PC-9 (cell line): ENCODE measurements at regions not wholly inside any gene's neighbourhood (a gene's known extent, or its start where the extent isn't known, plus 50 kb on each side); places are given as distances from the start of the nearest gene placed in this dataset.

Source experiments
- BruUV-seq: library from RNA; stranded (reverse); fragments of 400-500 nt; replicated peaks from 2 replicates; lab custom pipeline; 2021; lab: Mats Ljungman, UMichigan
- CTCF ChIA-PET: fragments of 300-600 bp; sonication (Branson Sonifier 250); formaldehyde crosslinking; loops from one replicate; lab custom pipeline; 2022; ENCODE audit warnings: antibody characterized with exemption; lab: Charles Lee
- POLR2A ChIA-PET: fragments of 300-600 bp; sonication (Branson Sonifier 250); formaldehyde crosslinking; loops from one replicate; lab custom pipeline; 2022; ENCODE audit warnings: antibody characterized with exemption; ENCODE audit not compliant: unreplicated experiment; lab: Charles Lee
- DNase-seq, 2 experiments: peaks; one replicate each; pipeline versions ENCODE4 v3.0.0 to v3.0.0-alpha.2; 2015 to 2022; ENCODE audit warnings: mixed read lengths in 1 of 2
- H2AFZ ChIP-seq: fragments of 200-600 bp; sonication (generic); 2 replicates; pipeline ENCODE4 v1.8.1; 2017; ENCODE audit warnings: antibody characterized with exemption
- H3F3A ChIP-seq: fragments of 200-600 bp; sonication (generic); 2 replicates; pipeline ENCODE4 v1.8.1; 2017; ENCODE audit warnings: antibody characterized with exemption, mild to moderate bottlenecking, low read depth; ENCODE audit not compliant: insufficient read depth
- H3K27ac ChIP-seq: fragments of 200-600 bp; sonication (generic); 2 replicates; pipeline ENCODE4 v1.6.1; 2016; ENCODE audit warnings: mixed run types
- H3K27me3 ChIP-seq: fragments of 200-600 bp; sonication (generic); 2 replicates; pipeline ENCODE4 v1.6.1; 2016; ENCODE audit warnings: low read depth, mixed run types; ENCODE audit not compliant: insufficient read depth
- H3K36me3 ChIP-seq: fragments of 200-600 bp; sonication (generic); 2 replicates; pipeline ENCODE4 v1.6.1; 2016; ENCODE audit warnings: low read depth, mixed run types
- H3K4me1 ChIP-seq: fragments of 200-600 bp; sonication (generic); replicated peaks from 2 replicates; pipeline ENCODE4 v1.6.1; 2016; ENCODE audit warnings: mixed run types; ENCODE audit not compliant: insufficient read depth
- H3K4me2 ChIP-seq: fragments of 200-600 bp; sonication (generic); 2 replicates; pipeline ENCODE4 v1.6.1; 2017; ENCODE audit warnings: mixed run types
- H3K4me3 ChIP-seq: fragments of 200-600 bp; sonication (generic); 2 replicates; pipeline ENCODE4 v1.6.1; 2016; ENCODE audit warnings: mixed run types
- H3K79me2 ChIP-seq: fragments of 200-600 bp; sonication (generic); 2 replicates; pipeline ENCODE4 v1.6.1; 2017; ENCODE audit warnings: low read depth, mixed run types
- H3K9me2 ChIP-seq: fragments of 200-600 bp; sonication (generic); 2 replicates; pipeline ENCODE4 v1.8.1; 2017; ENCODE audit warnings: mild to moderate bottlenecking; ENCODE audit not compliant: insufficient read depth
- H3K9me3 ChIP-seq: fragments of 200-600 bp; sonication (generic); 2 replicates; pipeline ENCODE4 v1.8.1; 2016; ENCODE audit warnings: low read depth; ENCODE audit not compliant: insufficient read depth
- H4K20me1 ChIP-seq: fragments of 200-600 bp; sonication (generic); 2 replicates; pipeline ENCODE4 v1.8.1; 2017; ENCODE audit not compliant: insufficient read depth
- EZH2 ChIP-seq: fragments of 200-600 bp; sonication (generic); IDR thresholded peaks from 2 replicates; pipeline ENCODE4 v1.8.0; 2017; ENCODE audit warnings: antibody characterized with exemption, low read depth
- intact Hi-C: fragments of 100-400 bp; cut with micrococcal nuclease; formaldehyde crosslinking; loops from one replicate; pipeline ENCODE4 v1.10.0; 2022; ENCODE audit not compliant: unreplicated experiment
- TF ChIP-seq, protein P1 (sequence below): fragments of 200-600 bp; sonication (generic); conservative IDR thresholded peaks from 2 replicates; pipeline ENCODE4 v1.6.1; 2017; ENCODE audit warnings: mixed run types, antibody characterized with exemption, mild to moderate bottlenecking, moderate library complexity

DNA sequence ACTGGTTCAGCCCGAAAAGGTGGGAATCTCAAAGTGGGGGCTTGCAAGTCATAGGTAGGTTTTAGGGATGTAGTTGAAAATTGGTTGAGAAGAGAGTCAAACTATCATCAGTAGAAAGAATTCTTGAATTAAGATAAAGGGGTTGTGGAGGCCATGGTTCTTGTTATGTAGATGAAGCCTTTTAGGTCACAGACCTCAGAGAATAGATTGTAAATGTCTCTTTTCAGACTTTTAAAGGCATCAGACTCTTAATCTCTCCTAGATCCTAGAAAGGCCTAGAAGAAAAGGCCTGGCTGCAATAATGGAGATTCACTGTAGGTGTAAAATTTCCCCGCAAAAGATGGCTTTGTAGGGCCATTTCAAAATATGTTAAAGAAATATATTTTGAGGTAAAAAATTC lies 96.4 kb downstream of the PSAT1 start:
- Histone ChIP-seq H3K79me2 (no peaks in the 10 kb centered on the region), H3K4me2 (no peak overlapping the region), H4K20me1 (no peaks in the 10 kb centered on the region), H3K9me3 (no peaks in the 10 kb centered on the region), H3K4me3 (no peak overlapping the region), H2AFZ (no peak overlapping the region), H3K4me1 (no peaks in the 10 kb centered on the region), H3K27ac (no peak overlapping the region), H3K9me2 (no peaks in the 10 kb centered on the region), H3K27me3 (peaks cover 33% of the 10 kb centered on the region), H3K36me3 (no peaks in the 10 kb centered on the region), H3F3A (no peaks in the 10 kb centered on the region)
- no TSS peak for BruUV-seq
- TF ChIP-seq, protein P1, sequence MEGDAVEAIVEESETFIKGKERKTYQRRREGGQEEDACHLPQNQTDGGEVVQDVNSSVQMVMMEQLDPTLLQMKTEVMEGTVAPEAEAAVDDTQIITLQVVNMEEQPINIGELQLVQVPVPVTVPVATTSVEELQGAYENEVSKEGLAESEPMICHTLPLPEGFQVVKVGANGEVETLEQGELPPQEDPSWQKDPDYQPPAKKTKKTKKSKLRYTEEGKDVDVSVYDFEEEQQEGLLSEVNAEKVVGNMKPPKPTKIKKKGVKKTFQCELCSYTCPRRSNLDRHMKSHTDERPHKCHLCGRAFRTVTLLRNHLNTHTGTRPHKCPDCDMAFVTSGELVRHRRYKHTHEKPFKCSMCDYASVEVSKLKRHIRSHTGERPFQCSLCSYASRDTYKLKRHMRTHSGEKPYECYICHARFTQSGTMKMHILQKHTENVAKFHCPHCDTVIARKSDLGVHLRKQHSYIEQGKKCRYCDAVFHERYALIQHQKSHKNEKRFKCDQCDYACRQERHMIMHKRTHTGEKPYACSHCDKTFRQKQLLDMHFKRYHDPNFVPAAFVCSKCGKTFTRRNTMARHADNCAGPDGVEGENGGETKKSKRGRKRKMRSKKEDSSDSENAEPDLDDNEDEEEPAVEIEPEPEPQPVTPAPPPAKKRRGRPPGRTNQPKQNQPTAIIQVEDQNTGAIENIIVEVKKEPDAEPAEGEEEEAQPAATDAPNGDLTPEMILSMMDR, result no peak
- TF ChIP-seq EZH2, result no peak
- DNase-seq, result no peak
- CTCF ChIA-PET, result no interaction called here
- POLR2A ChIA-PET, result no interaction called here
- intact Hi-C loops, result no loop called here

DNA sequence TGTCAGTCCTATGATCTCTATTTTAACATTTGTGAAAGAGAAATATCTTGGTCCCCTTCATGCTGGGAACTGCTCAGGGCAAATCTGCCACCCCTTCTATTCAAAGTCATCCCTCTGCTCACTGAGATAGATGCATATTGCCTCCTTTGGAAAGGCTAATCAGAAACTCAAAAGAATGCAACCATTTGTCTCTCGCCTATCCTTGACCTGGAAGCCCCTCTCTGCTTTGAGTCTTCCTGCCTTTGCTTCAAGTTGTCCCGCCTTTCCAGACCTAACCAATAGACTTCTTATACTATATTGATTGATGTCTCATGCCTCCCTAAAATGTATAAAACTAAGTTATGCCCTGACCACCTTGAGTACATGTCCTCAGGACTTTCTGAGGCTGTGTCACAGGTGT lies 97.0 kb downstream of the PSAT1 start:
- POLR2A ChIA-PET, result no interaction called here
- no peaks in the 10 kb centered on the region for H3K9me2 ChIP-seq
- BruUV-seq, result no TSS peak
- H2AFZ ChIP-seq, result no peak overlapping the region
- H3K27ac ChIP-seq, result no peak overlapping the region
- peaks cover 33% of the 10 kb centered on the region for H3K27me3 ChIP-seq
- no peaks in the 10 kb centered on the region for H4K20me1 ChIP-seq
- H3K4me1 ChIP-seq, result no peaks in the 10 kb centered on the region
- TF ChIP-seq, protein P1, result no peak
- TF ChIP-seq EZH2, result no peak
- CTCF ChIA-PET, result no interaction called here
- no peak for DNase-seq
- H3K36me3 ChIP-seq, result no peaks in the 10 kb centered on the region
- H3F3A ChIP-seq, result no peaks in the 10 kb centered on the region
- intact Hi-C loops, result no loop called here
- no peaks in the 10 kb centered on the region for H3K9me3 ChIP-seq
- H3K4me2 ChIP-seq, result no peak overlapping the region
- no peak overlapping the region for H3K4me3 ChIP-seq
- H3K79me2 ChIP-seq, result no peaks in the 10 kb centered on the region

DNA sequence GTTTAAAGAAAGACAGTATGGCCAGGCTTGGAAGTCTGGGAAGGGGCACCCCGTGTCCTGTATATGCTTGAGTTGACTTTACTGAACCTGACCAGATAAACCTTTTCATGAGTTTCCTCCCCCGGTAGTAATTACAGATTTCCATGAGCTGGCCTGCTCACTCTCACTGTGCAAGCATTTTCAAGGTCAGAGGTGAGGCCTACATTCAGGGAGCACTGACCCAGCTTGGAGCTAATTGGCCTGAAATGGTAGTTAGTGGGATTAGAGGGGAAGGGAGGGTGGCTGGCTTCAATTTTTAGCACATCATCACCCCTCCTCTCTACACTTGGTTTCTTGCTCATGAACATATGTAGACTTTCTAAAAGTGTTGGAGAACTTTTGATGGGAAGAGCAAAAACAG lies 99.2 kb downstream of the PSAT1 start:
- H3K9me2 ChIP-seq, result no peaks in the 10 kb centered on the region
- no peak for DNase-seq
- no peak for TF ChIP-seq EZH2
- TF ChIP-seq, protein P1, result no peak
- ChIA-PET POLR2A (no interaction called here), CTCF (no interaction called here)
- no peaks in the 10 kb centered on the region for H3K36me3 ChIP-seq
- no peaks in the 10 kb centered on the region for H3K9me3 ChIP-seq
- no peaks in the 10 kb centered on the region for H3K4me1 ChIP-seq
- no peak overlapping the region for H2AFZ ChIP-seq
- no TSS peak for BruUV-seq
- H3F3A ChIP-seq, result no peaks in the 10 kb centered on the region
- H3K27me3 ChIP-seq, result peaks cover 29% of the 10 kb centered on the region
- no peak overlapping the region for H3K4me3 ChIP-seq
- H3K27ac ChIP-seq, result no peak overlapping the region
- intact Hi-C loops, result no loop called here
- H3K4me2 ChIP-seq, result no peak overlapping the region
- H3K79me2 ChIP-seq, result no peaks in the 10 kb centered on the region
- H4K20me1 ChIP-seq, result no peaks in the 10 kb centered on the region
